ENCODE measurements at regions not wholly inside any gene's neighbourhood (a gene's known extent, or its start where the extent isn't known, plus 50 kb on each side); places are given as distances from the start of the nearest gene placed in this dataset.

DNA sequence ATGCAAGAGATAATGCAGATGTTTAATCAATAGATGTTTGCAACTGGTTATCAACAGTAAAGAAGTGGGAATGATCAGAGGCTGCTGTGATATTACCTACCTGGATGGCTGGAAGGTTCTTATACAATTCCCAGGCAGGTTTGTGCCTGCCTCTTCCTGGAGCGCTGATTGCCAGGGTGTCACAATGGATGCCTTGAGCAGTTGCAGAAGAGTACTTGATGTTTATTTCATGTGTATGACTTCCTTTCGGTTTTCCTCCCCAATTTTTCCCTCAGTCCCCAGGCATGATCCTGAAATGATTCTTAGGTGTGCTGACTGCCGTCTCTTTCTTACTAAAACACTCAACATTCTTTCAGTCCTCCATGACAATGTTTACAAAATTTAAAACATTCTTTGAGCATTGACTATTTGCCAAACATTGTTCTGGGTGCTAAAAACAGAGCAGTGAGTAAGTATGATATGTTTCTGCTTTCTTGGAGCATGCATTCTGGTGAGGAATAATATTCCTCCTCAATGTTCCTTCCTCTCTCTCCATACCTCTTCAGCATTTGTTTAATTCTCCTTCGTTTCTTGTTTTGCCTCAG is 416.6 kb upstream of the TRIB2 start:
- H3K9me3 ChIP-seq (ENCODE audit: control insufficient read depth, low read depth, low read length) = no peaks in the 10 kb centered on the region
- H3K27me3 ChIP-seq (ENCODE audit: control insufficient read depth, extremely low read depth, insufficient read depth, low read length) = no peaks in the 10 kb centered on the region
- no peaks in the 10 kb centered on the region for H3K36me3 ChIP-seq (ENCODE audit: control insufficient read depth in 2 of 2, extremely low read depth in 1 of 2, insufficient read depth in 2 of 2, low read length in 2 of 2)
- H4K20me1 ChIP-seq (ENCODE audit: control insufficient read depth, extremely low read depth, insufficient read depth, low read length) = no peaks in the 10 kb centered on the region
- dilution Hi-C loops (cut with MboI; ENCODE audit: extremely low pct_ligation_motif_present, low sequenced_read_pairs) = no loop called here
- peak overlapping the region; percentile 94 for H2AFZ ChIP-seq (ENCODE audit: control insufficient read depth, low read length)
- TF ChIP-seq EZH2 (IDR thresholded peaks at IDR 0.05; ENCODE audit: low read length) = no peak
- TF ChIP-seq CTCF (optimal IDR thresholded peaks at IDR 0.05 in 1 of 3, IDR thresholded peaks at IDR 0.05 in 1 of 3, conservative IDR thresholded peaks at IDR 0.05 in 1 of 3; ENCODE audit: extremely low read depth in 1 of 3, insufficient read depth in 2 of 3, low read length in 3 of 3) = no peak
- H3K79me2 ChIP-seq (ENCODE audit: control insufficient read depth, insufficient read depth, low read length) = no peaks in the 10 kb centered on the region
- peak overlapping the region; percentile 88 for H3K4me2 ChIP-seq (ENCODE audit: control insufficient read depth, extremely low read depth, insufficient read depth, low read depth, low read length)
- H3K9ac ChIP-seq (ENCODE audit: control insufficient read depth, extremely low read depth, insufficient read depth, low read length) = no peak overlapping the region
- peak overlapping the region; percentile 52 for H3K27ac ChIP-seq (ENCODE audit: control insufficient read depth, insufficient read depth, low read length)
- H3K4me1 ChIP-seq (ENCODE audit: control insufficient read depth, extremely low read depth, insufficient read depth, low read length) = peaks cover 19% of the 10 kb centered on the region
- FAIRE-seq (peak; percentile 83), DNase-seq (ENCODE audit: low read depth, low spot score) (no peak)
- peak overlapping the region in 2 of 3 experiments; percentile 37 to 54 for H3K4me3 ChIP-seq (ENCODE audit: control insufficient read depth in 2 of 3, extremely low read depth in 1 of 3, insufficient read depth in 2 of 3, low read depth in 1 of 3, low read length in 3 of 3)
- no peaks in the 10 kb centered on the region for H3K9me1 ChIP-seq (ENCODE audit: control insufficient read depth, extremely low read depth, insufficient read depth, low read length)

GRCh38 chr2:12300927-12301326 is 415.8 kb upstream of the TRIB2 start:
- Histone ChIP-seq H3K79me2 (ENCODE audit: control insufficient read depth, insufficient read depth, low read length) (no peaks in the 10 kb centered on the region), H3K9me1 (ENCODE audit: control insufficient read depth, extremely low read depth, insufficient read depth, low read length) (no peaks in the 10 kb centered on the region), H3K9me3 (ENCODE audit: control insufficient read depth, low read depth, low read length) (no peaks in the 10 kb centered on the region), H3K9ac (ENCODE audit: control insufficient read depth, extremely low read depth, insufficient read depth, low read length) (no peak overlapping the region), H2AFZ (ENCODE audit: control insufficient read depth, low read length) (no peak overlapping the region), H3K36me3 (ENCODE audit: control insufficient read depth in 2 of 2, extremely low read depth in 1 of 2, insufficient read depth in 2 of 2, low read length in 2 of 2) (no peaks in the 10 kb centered on the region), H4K20me1 (ENCODE audit: control insufficient read depth, extremely low read depth, insufficient read depth, low read length) (no peaks in the 10 kb centered on the region), H3K4me2 (ENCODE audit: control insufficient read depth, extremely low read depth, insufficient read depth, low read depth, low read length) (no peak overlapping the region), H3K27ac (ENCODE audit: control insufficient read depth, insufficient read depth, low read length) (no peak overlapping the region), H3K4me1 (ENCODE audit: control insufficient read depth, extremely low read depth, insufficient read depth, low read length) (peaks cover 19% of the 10 kb centered on the region), H3K4me3 (ENCODE audit: control insufficient read depth in 2 of 3, extremely low read depth in 1 of 3, insufficient read depth in 2 of 3, low read depth in 1 of 3, low read length in 3 of 3) (no peak overlapping the region), H3K27me3 (ENCODE audit: control insufficient read depth, extremely low read depth, insufficient read depth, low read length) (no peaks in the 10 kb centered on the region)
- dilution Hi-C loops (cut with MboI; ENCODE audit: extremely low pct_ligation_motif_present, low sequenced_read_pairs) = no loop called here
- TF ChIP-seq CTCF (optimal IDR thresholded peaks at IDR 0.05 in 1 of 3, IDR thresholded peaks at IDR 0.05 in 1 of 3, conservative IDR thresholded peaks at IDR 0.05 in 1 of 3; ENCODE audit: extremely low read depth in 1 of 3, insufficient read depth in 2 of 3, low read length in 3 of 3) = no peak
- no peak for TF ChIP-seq EZH2 (IDR thresholded peaks at IDR 0.05; ENCODE audit: low read length)
- FAIRE-seq = no peak
- no peak for DNase-seq (ENCODE audit: low read depth, low spot score)
